Esophagus muscularis mucosa (tissue), 3 donors: ENCODE measurements at regions not wholly inside any gene's neighbourhood (a gene's known extent, or its start where the extent isn't known, plus 50 kb on each side); places are given as distances from the start of the nearest gene placed in this dataset.

Experiments used
- EP300 ChIP-seq: sonication (generic); formaldehyde crosslinking; IDR thresholded peaks from one replicate; pipeline ENCODE4 v1.6.1; 2017; ENCODE audit warnings: antibody characterized with exemption
- TF ChIP-seq, protein P1 (sequence below), 3 experiments: fragments of 200-600 bp in 2 of 3; fragments of 450-650 bp in 1 of 3; sonication (generic) in 2 of 3; IDR thresholded peaks; one replicate each; pipeline ENCODE4 v1.5.1; 2017 to 2019; ENCODE audit warnings: antibody characterized with exemption in 3 of 3, mild to moderate bottlenecking in 2 of 3, moderate library complexity in 1 of 3

- TF ChIP-seq, protein P1, sequence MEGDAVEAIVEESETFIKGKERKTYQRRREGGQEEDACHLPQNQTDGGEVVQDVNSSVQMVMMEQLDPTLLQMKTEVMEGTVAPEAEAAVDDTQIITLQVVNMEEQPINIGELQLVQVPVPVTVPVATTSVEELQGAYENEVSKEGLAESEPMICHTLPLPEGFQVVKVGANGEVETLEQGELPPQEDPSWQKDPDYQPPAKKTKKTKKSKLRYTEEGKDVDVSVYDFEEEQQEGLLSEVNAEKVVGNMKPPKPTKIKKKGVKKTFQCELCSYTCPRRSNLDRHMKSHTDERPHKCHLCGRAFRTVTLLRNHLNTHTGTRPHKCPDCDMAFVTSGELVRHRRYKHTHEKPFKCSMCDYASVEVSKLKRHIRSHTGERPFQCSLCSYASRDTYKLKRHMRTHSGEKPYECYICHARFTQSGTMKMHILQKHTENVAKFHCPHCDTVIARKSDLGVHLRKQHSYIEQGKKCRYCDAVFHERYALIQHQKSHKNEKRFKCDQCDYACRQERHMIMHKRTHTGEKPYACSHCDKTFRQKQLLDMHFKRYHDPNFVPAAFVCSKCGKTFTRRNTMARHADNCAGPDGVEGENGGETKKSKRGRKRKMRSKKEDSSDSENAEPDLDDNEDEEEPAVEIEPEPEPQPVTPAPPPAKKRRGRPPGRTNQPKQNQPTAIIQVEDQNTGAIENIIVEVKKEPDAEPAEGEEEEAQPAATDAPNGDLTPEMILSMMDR (IDR thresholded peaks at IDR 0.05): no peak
- TF ChIP-seq EP300: no peak
Observed at GRCh38 chr2:146004462-146004861, 1484.5 kb upstream of the ZEB2 start.
